ENCODE measurements at regions not wholly inside any gene's neighbourhood (a gene's known extent, or its start where the extent isn't known, plus 50 kb on each side); places are given as distances from the start of the nearest gene placed in this dataset.

DNA sequence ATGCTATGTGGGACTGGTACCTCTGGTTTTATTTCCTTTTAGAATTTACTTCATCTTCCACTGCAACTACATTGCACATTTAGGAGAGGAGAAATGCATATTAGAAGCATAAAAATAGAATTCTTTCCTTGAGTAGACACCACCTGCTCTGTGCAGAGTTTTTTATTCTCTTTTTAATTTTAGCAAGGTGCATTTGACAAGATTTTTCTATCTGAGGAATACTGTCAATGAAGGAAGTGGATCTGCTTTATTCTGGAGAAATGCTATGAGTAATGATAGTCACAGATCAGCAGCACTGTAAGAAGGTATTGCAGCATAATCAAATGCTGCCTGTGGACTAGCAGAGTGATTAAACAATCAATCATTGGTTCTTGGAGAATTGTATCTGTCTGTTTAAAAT, 1038.3 kb downstream of the RAPGEF2 start:
- ATAC-seq (no peak), DNase-seq (ENCODE audit: low read depth, low spot score) (no peak)
- intact Hi-C loops (cut with micrococcal nuclease; ENCODE audit: unreplicated experiment) (no loop called here), in situ Hi-C loops (cut with HindIII; ENCODE audit: low pct_unique_long_range_greater_than_20kb, low sequenced_read_pairs) (no loop called here)
- Histone ChIP-seq H3K27me3 (ENCODE audit: control insufficient read depth, insufficient read depth, low read length) (no peaks in the 10 kb centered on the region), H3K36me3 (ENCODE audit: control insufficient read depth, insufficient read depth, low read length) (no peaks in the 10 kb centered on the region), H3K27ac (ENCODE audit: low read length) (no peak overlapping the region), H3K9me3 (ENCODE audit: control insufficient read depth, insufficient read depth, low read depth, low read length) (no peaks in the 10 kb centered on the region), H3K4me1 (ENCODE audit: control insufficient read depth, insufficient read depth, low read length) (no peaks in the 10 kb centered on the region), H3K4me3 (ENCODE audit: low read depth in 2 of 2, low read length in 2 of 2) (no peak overlapping the region)
- POLR2A ChIA-PET, result no interaction called here
- TF ChIP-seq, protein P1, sequence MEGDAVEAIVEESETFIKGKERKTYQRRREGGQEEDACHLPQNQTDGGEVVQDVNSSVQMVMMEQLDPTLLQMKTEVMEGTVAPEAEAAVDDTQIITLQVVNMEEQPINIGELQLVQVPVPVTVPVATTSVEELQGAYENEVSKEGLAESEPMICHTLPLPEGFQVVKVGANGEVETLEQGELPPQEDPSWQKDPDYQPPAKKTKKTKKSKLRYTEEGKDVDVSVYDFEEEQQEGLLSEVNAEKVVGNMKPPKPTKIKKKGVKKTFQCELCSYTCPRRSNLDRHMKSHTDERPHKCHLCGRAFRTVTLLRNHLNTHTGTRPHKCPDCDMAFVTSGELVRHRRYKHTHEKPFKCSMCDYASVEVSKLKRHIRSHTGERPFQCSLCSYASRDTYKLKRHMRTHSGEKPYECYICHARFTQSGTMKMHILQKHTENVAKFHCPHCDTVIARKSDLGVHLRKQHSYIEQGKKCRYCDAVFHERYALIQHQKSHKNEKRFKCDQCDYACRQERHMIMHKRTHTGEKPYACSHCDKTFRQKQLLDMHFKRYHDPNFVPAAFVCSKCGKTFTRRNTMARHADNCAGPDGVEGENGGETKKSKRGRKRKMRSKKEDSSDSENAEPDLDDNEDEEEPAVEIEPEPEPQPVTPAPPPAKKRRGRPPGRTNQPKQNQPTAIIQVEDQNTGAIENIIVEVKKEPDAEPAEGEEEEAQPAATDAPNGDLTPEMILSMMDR (IDR thresholded peaks at IDR 0.05), result no peak
- TF ChIP-seq REST (IDR thresholded peaks at IDR 0.05; ENCODE audit: insufficient read depth in 1 of 2, low read depth in 2 of 2, low read length in 1 of 2) (no peak), SIN3A (IDR thresholded peaks at IDR 0.05; ENCODE audit: borderline replicate concordance, insufficient read depth, low read depth, low read length) (no peak), POLR2AphosphoS5 (IDR thresholded peaks at IDR 0.05; ENCODE audit: low read depth, low read length) (no peak), TCF7L2 (IDR thresholded peaks at IDR 0.05; ENCODE audit: low read depth, low read length) (no peak)
- CTCF ChIA-PET, result no interaction called here
- no TSS peak for BruUV-seq (replicated peaks)

DNA sequence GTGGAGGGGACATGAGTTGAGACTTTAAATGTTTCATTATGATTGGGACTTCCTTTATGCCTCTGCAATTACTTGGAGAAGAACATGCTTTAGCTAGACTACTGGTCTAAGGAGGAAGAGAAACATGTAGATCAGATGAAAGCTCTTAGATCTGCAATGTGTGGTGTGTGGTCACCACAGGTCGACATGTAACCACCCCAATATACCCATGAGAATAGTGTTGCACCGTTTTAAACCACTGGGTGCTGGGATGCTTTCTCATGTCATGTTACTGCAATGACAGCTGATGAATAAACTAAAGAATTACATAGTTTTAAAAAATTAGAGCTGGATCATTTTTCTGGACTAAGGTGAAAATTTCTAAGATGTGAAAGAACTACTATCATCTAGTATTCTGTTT, 1039.7 kb downstream of the RAPGEF2 start:
- CTCF ChIA-PET, result no interaction called here
- Histone ChIP-seq H3K27ac (ENCODE audit: low read length) (no peak overlapping the region), H3K4me3 (ENCODE audit: low read depth in 2 of 2, low read length in 2 of 2) (no peak overlapping the region), H3K27me3 (ENCODE audit: control insufficient read depth, insufficient read depth, low read length) (no peaks in the 10 kb centered on the region), H3K4me1 (ENCODE audit: control insufficient read depth, insufficient read depth, low read length) (no peaks in the 10 kb centered on the region), H3K9me3 (ENCODE audit: control insufficient read depth, insufficient read depth, low read depth, low read length) (no peaks in the 10 kb centered on the region), H3K36me3 (ENCODE audit: control insufficient read depth, insufficient read depth, low read length) (no peaks in the 10 kb centered on the region)
- in situ Hi-C loops (cut with HindIII; ENCODE audit: low pct_unique_long_range_greater_than_20kb, low sequenced_read_pairs) (no loop called here), intact Hi-C loops (cut with micrococcal nuclease; ENCODE audit: unreplicated experiment) (no loop called here)
- DNase-seq (ENCODE audit: low read depth, low spot score) (no peak), ATAC-seq (no peak)
- POLR2A ChIA-PET, result no interaction called here
- BruUV-seq (replicated peaks), result no TSS peak
- TF ChIP-seq, protein P1 (IDR thresholded peaks at IDR 0.05), result no peak
- TF ChIP-seq POLR2AphosphoS5 (IDR thresholded peaks at IDR 0.05; ENCODE audit: low read depth, low read length), result no peak
- no peak for TF ChIP-seq TCF7L2 (IDR thresholded peaks at IDR 0.05; ENCODE audit: low read depth, low read length)
- no peak for TF ChIP-seq REST (IDR thresholded peaks at IDR 0.05; ENCODE audit: insufficient read depth in 1 of 2, low read depth in 2 of 2, low read length in 1 of 2)

Measured in Panc1 (cell line).